NCI-H2196 treated with DMSO at 0.1 percent for 48 hours (cell line): ENCODE measurements at regions not wholly inside any gene's neighbourhood (a gene's known extent, or its start where the extent isn't known, plus 50 kb on each side); places are given as distances from the start of the nearest gene placed in this dataset.
"Not testable (repeated sequence)": the region's sequence is repeated elsewhere in the genome, so short reads cannot be mapped to it uniquely, and the experiment has no call there.

Experiments
- DNase-seq: peaks from one replicate; lab custom pipeline; 2025; ENCODE audit not compliant: unreplicated experiment; lab: John Stamatoyannopoulos, UW

DNA sequence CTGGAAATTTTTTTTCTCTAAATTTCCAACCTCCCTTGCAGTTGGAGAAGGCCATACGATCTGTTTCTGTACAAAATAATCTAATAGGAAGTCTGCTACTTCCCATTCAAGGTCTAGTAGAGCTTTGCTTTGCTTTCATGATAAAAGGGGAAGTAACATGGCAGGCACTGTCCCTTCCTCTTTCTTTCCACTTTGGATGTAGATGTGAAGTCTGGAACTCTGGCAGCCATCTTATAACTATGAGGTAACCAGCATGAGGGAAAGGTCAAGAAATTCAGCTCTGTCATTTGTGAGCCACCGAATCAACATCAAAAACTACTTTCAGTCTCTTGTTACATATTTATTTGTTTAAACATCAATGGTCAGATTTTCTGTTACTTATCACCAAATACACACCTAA, 156.3 kb downstream of the MTHFS start:
- no peak for DNase-seq

DNA sequence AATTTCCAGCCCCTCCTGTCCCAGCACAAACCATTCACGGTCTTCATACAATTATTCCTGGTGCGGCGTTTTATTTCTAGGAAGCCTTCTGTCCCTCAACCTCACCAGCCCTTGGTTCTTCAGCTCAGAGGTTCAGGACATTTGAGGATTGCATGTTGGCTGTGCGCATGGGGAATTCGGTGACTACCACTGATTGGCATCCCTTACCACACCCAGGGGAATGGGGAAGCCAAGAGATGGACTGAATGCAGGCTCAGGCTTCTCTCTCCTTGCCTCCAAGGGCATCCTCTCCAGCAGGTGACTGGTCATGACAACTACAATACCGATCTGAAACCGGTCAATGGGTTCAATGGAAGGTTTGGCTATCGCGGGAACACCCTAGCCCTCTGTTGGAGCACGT, 153.8 kb downstream of the MTHFS start:
- no peak for DNase-seq

GRCh38 chr15:79744485-79744884, 152.3 kb downstream of the MTHFS start:
- not testable (repeated sequence) for DNase-seq

DNA sequence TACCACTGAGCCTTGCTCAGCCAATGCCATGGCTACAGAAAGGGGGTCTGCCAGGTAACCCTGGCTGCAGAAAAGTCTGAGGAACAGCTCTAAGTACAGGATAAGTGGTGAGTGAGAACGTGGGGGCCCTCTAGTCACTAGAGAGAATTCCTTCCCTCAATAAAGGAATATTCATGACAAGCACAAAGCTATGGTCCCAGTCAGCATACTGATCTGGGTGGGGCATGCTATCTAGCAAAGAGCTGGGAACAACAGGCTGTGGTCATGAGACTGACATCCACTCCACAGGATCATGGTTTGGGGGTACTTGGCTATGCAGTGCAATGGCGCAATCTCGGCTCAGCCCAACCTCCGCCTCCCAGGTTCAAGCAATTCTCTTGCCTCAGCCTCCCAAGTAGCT, 140.4 kb downstream of the MTHFS start:
- no peak for DNase-seq

DNA sequence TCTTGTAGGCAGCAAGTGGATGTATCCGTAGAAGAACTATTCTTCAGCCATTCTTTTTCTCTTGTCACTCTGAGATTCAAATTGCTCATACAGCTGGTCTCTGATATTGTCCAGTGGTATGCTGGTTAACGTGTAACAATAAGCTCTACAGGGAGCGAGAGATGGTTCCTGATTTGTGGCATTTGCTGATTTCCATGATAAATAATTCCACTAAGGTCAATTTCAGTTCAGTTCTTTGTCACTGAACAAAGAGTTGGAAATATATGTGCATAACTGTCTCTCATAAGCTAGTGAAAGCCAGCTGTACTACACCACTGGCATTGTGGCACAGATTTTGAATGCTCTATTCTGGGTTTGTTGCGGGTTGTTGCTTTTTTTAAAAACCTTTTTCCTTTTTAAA, 131.7 kb downstream of the MTHFS start:
- no peak for DNase-seq

DNA sequence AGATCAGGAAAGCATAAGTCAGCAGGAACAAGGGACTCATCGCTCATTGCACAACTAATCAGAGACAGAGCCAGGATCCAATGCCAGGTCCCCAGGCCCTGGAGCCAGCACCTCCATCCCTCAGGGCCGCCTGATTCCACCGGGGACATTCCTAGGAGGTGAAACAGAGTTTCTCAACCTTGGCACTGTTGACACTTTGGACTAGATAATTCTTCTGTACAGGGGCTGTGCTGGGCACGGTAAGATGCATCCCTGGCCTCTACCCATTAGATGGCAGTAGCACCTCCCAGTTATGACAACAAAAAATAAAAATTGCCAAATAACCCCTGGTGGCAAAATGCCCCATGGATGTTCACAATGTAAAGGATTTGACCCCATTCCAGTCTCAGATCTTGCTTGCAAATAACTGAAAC, 127.7 kb downstream of the MTHFS start:
- DNase-seq, result no peak

GRCh38 chr15:79769933-79770759, 126.7 kb downstream of the MTHFS start:
- DNase-seq, result no peak

- no peak for DNase-seq
Measured at GRCh38 chr15:79773128-79773527, 123.7 kb downstream of the MTHFS start.

GRCh38 chr15:79775821-79776220, 121.0 kb downstream of the MTHFS start:
- no peak for DNase-seq

GRCh38 chr15:79777916-79778315, 118.9 kb downstream of the MTHFS start:
- DNase-seq, result no peak

DNA sequence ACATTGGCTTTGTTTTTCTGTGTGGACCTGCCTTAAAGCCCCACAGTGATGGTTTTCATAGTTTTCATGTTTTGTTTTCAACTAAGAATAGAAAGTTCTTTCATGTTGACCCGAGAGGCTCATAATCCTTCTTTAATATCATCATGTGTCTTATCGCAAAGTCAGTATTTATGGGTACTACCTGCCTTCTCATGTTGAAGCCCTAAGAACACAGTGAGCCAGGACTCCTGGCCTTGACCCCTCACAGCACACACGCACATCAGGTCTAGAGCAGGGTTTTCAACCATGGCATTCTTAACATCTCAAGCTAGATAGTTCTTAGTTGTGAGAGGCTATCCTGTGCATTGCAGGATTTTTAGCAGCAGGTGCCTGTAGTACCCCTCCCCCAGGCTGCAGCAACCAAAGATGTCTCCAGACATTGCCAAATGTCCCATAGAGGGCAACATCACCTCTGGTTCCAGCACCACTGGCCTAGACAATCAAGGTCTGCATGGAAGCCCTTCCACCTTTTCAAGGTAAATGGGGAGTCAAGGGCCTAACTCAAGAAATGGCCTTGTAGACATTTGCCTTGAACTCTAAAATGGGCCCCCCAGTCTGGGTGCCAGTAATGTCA, 118.3 kb downstream of the MTHFS start:
- no peak for DNase-seq

- DNase-seq, result no peak
Measured at GRCh38 chr15:79779746-79780145, 117.1 kb downstream of the MTHFS start.

- not testable (repeated sequence) for DNase-seq
Measured at GRCh38 chr15:79782307-79782706, 114.5 kb downstream of the MTHFS start.
